HEK293T (cell line): ENCODE measurements at regions not wholly inside any gene's neighbourhood (a gene's known extent, or its start where the extent isn't known, plus 50 kb on each side); places are given as distances from the start of the nearest gene placed in this dataset.

ENCODE experiments used
- CTCF ChIA-PET: fragments of 350-600 bp; formaldehyde crosslinking; extraction: SDS; loops from one replicate; lab custom pipeline; 2021; ENCODE audit warnings: antibody characterized with exemption, inconsistent platforms; lab: Yijun Ruan, JAX
- POLR2A ChIA-PET: fragments of 350-600 bp; formaldehyde crosslinking; extraction: SDS; loops from one replicate; lab custom pipeline; 2020; ENCODE audit warnings: antibody characterized with exemption, inconsistent platforms; lab: Yijun Ruan, JAX
- DNase-seq: peaks from one replicate; pipeline ENCODE4 v3.0.0; 2012; ENCODE audit warnings: mixed read lengths; ENCODE audit errors: extremely low spot score
- ARNT ChIP-seq: fragments of 450-650 bp; IDR thresholded peaks from 2 replicates; pipeline ENCODE4 v1.6.1; 2017; ENCODE audit warnings: mild to moderate bottlenecking
- BHLHE40 ChIP-seq: fragments of 450-650 bp; IDR thresholded peaks from 2 replicates; pipeline ENCODE4 v1.6.1; 2016; ENCODE audit warnings: mild to moderate bottlenecking, moderate library complexity, borderline replicate concordance
- CTBP1 ChIP-seq: fragments of 450-650 bp; IDR thresholded peaks from 2 replicates; pipeline ENCODE4 v1.6.1; 2016; ENCODE audit warnings: borderline replicate concordance
- ELF4 ChIP-seq: fragments of 450-650 bp; IDR thresholded peaks from 2 replicates; pipeline ENCODE4 v1.6.1; 2017; ENCODE audit warnings: antibody characterized with exemption
- FOXA1 ChIP-seq: fragments of 450-650 bp; IDR thresholded peaks from 2 replicates; pipeline ENCODE4 v1.6.1; 2016; ENCODE audit warnings: mild to moderate bottlenecking
- FOXK2 ChIP-seq: fragments of 450-650 bp; IDR thresholded peaks from 2 replicates; pipeline ENCODE4 v1.6.1; 2016; ENCODE audit warnings: mild to moderate bottlenecking
- FOXM1 ChIP-seq: fragments of 450-650 bp; IDR thresholded peaks from 2 replicates; pipeline ENCODE4 v1.6.1; 2017; ENCODE audit warnings: mild to moderate bottlenecking, borderline replicate concordance
- HDGF ChIP-seq: fragments of 450-650 bp; IDR thresholded peaks from 2 replicates; pipeline ENCODE4 v1.6.1; 2017; ENCODE audit warnings: antibody characterized with exemption, borderline replicate concordance
- L3MBTL2 ChIP-seq: fragments of 450-650 bp; conservative IDR thresholded peaks from 2 replicates; pipeline ENCODE4 v1.6.1; 2016; ENCODE audit warnings: mild to moderate bottlenecking
- LEF1 ChIP-seq: fragments of 450-650 bp; IDR thresholded peaks from 2 replicates; pipeline ENCODE4 v1.6.1; 2017; ENCODE audit warnings: mild to moderate bottlenecking, borderline replicate concordance
- NFRKB ChIP-seq: fragments of 450-650 bp; IDR thresholded peaks from 2 replicates; pipeline ENCODE4 v1.6.1; 2016; ENCODE audit warnings: mild to moderate bottlenecking, moderate library complexity
- PKNOX1 ChIP-seq: fragments of 450-650 bp; IDR thresholded peaks from 2 replicates; pipeline ENCODE4 v1.6.1; 2016
- SP1 ChIP-seq: fragments of 450-650 bp; IDR thresholded peaks from 2 replicates; pipeline ENCODE4 v1.6.1; 2017
- SUZ12 ChIP-seq: fragments of 450-650 bp; IDR thresholded peaks from 2 replicates; pipeline ENCODE4 v1.6.1; 2016; ENCODE audit warnings: mild to moderate bottlenecking
- TARDBP ChIP-seq: fragments of 450-650 bp; IDR thresholded peaks from 2 replicates; pipeline ENCODE4 v1.6.1; 2016
- ZNF384 ChIP-seq: fragments of 450-650 bp; IDR thresholded peaks from 2 replicates; pipeline ENCODE4 v1.6.1; 2016

- POLR2A ChIA-PET: no interaction called here
- CTCF ChIA-PET: no interaction called here
- no peak for DNase-seq
- TF ChIP-seq FOXM1 (no peak), L3MBTL2 (no peak), PKNOX1 (no peak), SP1 (no peak), ELF4 (no peak), FOXA1 (no peak), ZNF384 (no peak), FOXK2 (no peak), SUZ12 (no peak), LEF1 (no peak), HDGF (no peak), CTBP1 (no peak), TARDBP (no peak)
Measured at GRCh38 chr12:27875677-27876076, 95.6 kb upstream of the MANSC4 start.

GRCh38 chr12:27873010-27873409 is 93.0 kb upstream of the MANSC4 start:
- TF ChIP-seq L3MBTL2: no peak
- no peak for TF ChIP-seq CTBP1
- TF ChIP-seq FOXA1: no peak
- no peak for TF ChIP-seq ARNT
- TF ChIP-seq LEF1: no peak
- no peak for TF ChIP-seq ELF4
- no peak for TF ChIP-seq HDGF
- no peak for TF ChIP-seq NFRKB
- no peak for TF ChIP-seq BHLHE40
- no peak for TF ChIP-seq TARDBP
- TF ChIP-seq SUZ12: no peak
- no peak for TF ChIP-seq FOXK2
- no peak for TF ChIP-seq ZNF384
- TF ChIP-seq FOXM1: no peak
- no peak for TF ChIP-seq PKNOX1
- TF ChIP-seq SP1: no peak
- CTCF ChIA-PET: no interaction called here
- POLR2A ChIA-PET: interaction anchor here (0.8 kb wide), 1 partner anchor 93 kb away, joined by 3 read pairs; the partner anchor contains the start of genes KLHL42 and MANSC4
- no peak for DNase-seq

- no peak for DNase-seq
- ChIA-PET CTCF (no interaction called here), POLR2A (no interaction called here)
Measured at GRCh38 chr12:27871946-27872345, 91.9 kb upstream of the MANSC4 start.

GRCh38 chr12:27870939-27871338 is 90.9 kb upstream of the MANSC4 start:
- no peak for DNase-seq
- TF ChIP-seq ARNT: no peak
- no peak for TF ChIP-seq FOXA1
- no peak for TF ChIP-seq HDGF
- no peak for TF ChIP-seq LEF1
- TF ChIP-seq SP1: no peak
- no peak for TF ChIP-seq ZNF384
- no peak for TF ChIP-seq NFRKB
- no peak for TF ChIP-seq SUZ12
- TF ChIP-seq FOXM1: no peak
- no peak for TF ChIP-seq ELF4
- TF ChIP-seq FOXK2: no peak
- TF ChIP-seq L3MBTL2: no peak
- CTCF ChIA-PET: no interaction called here
- POLR2A ChIA-PET: no interaction called here

More at GRCh38 chr12:27871946-27872345, 91.9 kb upstream of the MANSC4 start:
- TF ChIP-seq ELF4 (no peak), CTBP1 (no peak), NFRKB (no peak), TARDBP (no peak), ZNF384 (no peak), SP1 (no peak), LEF1 (no peak), FOXM1 (no peak), PKNOX1 (no peak), ARNT (no peak), FOXK2 (no peak), L3MBTL2 (no peak)

- ChIA-PET POLR2A (no interaction called here), CTCF (no interaction called here)
- TF ChIP-seq FOXK2 (no peak), FOXM1 (no peak), SP1 (no peak)
- DNase-seq: no peak
Measured at GRCh38 chr12:27869567-27869966, 89.5 kb upstream of the MANSC4 start.

GRCh38 chr12:27868139-27868538 is 88.1 kb upstream of the MANSC4 start:
- ChIA-PET CTCF (no interaction called here), POLR2A (no interaction called here)
- no peak for TF ChIP-seq HDGF
- TF ChIP-seq FOXK2: no peak
- DNase-seq: no peak
